ENCODE measurements at regions not wholly inside any gene's neighbourhood (a gene's known extent, or its start where the extent isn't known, plus 50 kb on each side); places are given as distances from the start of the nearest gene placed in this dataset.

DNA sequence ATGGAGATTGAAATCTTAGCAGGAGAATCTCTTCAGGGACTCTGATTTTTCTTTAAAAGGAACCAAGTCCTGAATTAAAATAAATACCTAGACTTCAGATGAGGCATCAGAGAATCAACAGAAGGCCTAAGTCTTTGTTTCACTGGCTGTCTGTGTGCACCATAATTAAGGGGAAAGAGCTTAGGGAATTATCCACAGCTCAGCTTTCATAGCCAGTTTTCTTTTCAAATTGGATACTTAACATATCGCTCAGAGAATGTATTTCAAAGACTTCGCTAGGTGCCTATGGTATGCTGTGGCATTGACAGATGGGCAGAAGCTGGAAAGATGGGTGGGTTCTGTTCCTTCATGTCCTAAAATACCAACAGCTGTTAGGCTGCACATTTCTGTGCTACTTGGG lies 325.8 kb downstream of the TMEM38B start:
- TF ChIP-seq POLR2A (IDR thresholded peaks at IDR 0.05; ENCODE audit: low read depth, low read length), result no peak
- no peak for TF ChIP-seq MAX (IDR thresholded peaks at IDR 0.05; ENCODE audit: insufficient read depth, insufficient read length)
- TF ChIP-seq EZH2 (IDR thresholded peaks at IDR 0.05; ENCODE audit: borderline replicate concordance, low read depth, low read length, severe bottlenecking), result no peak
- no peak for TF ChIP-seq MYC (IDR thresholded peaks at IDR 0.05; ENCODE audit: low read depth, low read length)
- TF ChIP-seq POLR2AphosphoS5 (IDR thresholded peaks at IDR 0.05; ENCODE audit: insufficient read depth, low read depth, low read length), result no peak
- no peak for TF ChIP-seq GATA2 (IDR thresholded peaks at IDR 0.05; ENCODE audit: insufficient read depth, insufficient read length, low read depth, low read length)
- TF ChIP-seq FOS (IDR thresholded peaks at IDR 0.05; ENCODE audit: borderline replicate concordance, insufficient read depth, low read length), result no peak
- no peak for TF ChIP-seq JUN (IDR thresholded peaks at IDR 0.05; ENCODE audit: borderline replicate concordance, insufficient read depth, insufficient read length, low read depth)
- no peak for TF ChIP-seq CTCF (IDR thresholded peaks at IDR 0.05; ENCODE audit: extremely low read depth in 1 of 2, insufficient read depth in 1 of 2, low read depth in 1 of 2, low read length in 2 of 2)
- Histone ChIP-seq H3K36me3 (ENCODE audit: control insufficient read depth in 2 of 2, extremely low read depth in 1 of 2, insufficient read depth in 2 of 2, low read length in 2 of 2) (no peaks in the 10 kb centered on the region), H3K79me2 (ENCODE audit: control insufficient read depth, insufficient read depth, low read length) (no peaks in the 10 kb centered on the region), H3K9me3 (replicated peaks; ENCODE audit: control insufficient read depth, insufficient read depth, low read length) (peaks cover 2% of the 10 kb centered on the region), H3K9ac (replicated peaks; ENCODE audit: extremely low read depth, insufficient read depth, low read length) (no peak overlapping the region), H3K9me1 (replicated peaks; ENCODE audit: control insufficient read depth, extremely low read depth, insufficient read depth, low read length) (no peaks in the 10 kb centered on the region), H3K4me3 (replicated peaks in 1 of 3; ENCODE audit: insufficient read depth in 1 of 3, low read depth in 1 of 3, low read length in 3 of 3) (no peak overlapping the region), H3K27me3 (ENCODE audit: control insufficient read depth in 2 of 2, insufficient read depth in 2 of 2, low read length in 2 of 2) (no peaks in the 10 kb centered on the region), H3K27ac (ENCODE audit: insufficient read depth, low read depth, low read length) (no peak overlapping the region), H2AFZ (ENCODE audit: low read depth, low read length) (no peak overlapping the region), H4K20me1 (replicated peaks; ENCODE audit: control insufficient read depth, extremely low read depth, insufficient read depth, low read length) (no peaks in the 10 kb centered on the region), H3K4me2 (ENCODE audit: insufficient read depth, low read length) (no peak overlapping the region), H3K4me1 (ENCODE audit: control insufficient read depth, extremely low read depth, insufficient read depth, low read length) (no peaks in the 10 kb centered on the region)
- FAIRE-seq, result no peak
- ChIA-PET CTCF (no interaction called here), POLR2A (no interaction called here)
- dilution Hi-C loops (cut with MboI; ENCODE audit: extremely low pct_ligation_motif_present, low sequenced_read_pairs), result no loop called here
- DNase-seq (ENCODE audit: low read depth, low spot score), result no peak
- intact Hi-C loops (cut with micrococcal nuclease), result no loop called here
- no TSS peak for BruUV-seq (replicated peaks)
